H1 (cell line): ENCODE measurements at regions not wholly inside any gene's neighbourhood (a gene's known extent, or its start where the extent isn't known, plus 50 kb on each side); places are given as distances from the start of the nearest gene placed in this dataset.

ENCODE experiments used
- CTCF ChIA-PET: fragments of 300-600 bp; sonication (Branson Sonifier 250); formaldehyde crosslinking; loops from one replicate; lab custom pipeline; 2021; ENCODE audit not compliant: partially characterized antibody; lab: Charles Lee
- POLR2A ChIA-PET: fragments of 300-600 bp; sonication (Branson Sonifier 250); formaldehyde crosslinking; loops from one replicate; lab custom pipeline; 2021; ENCODE audit warnings: inconsistent platforms; ENCODE audit not compliant: partially characterized antibody; lab: Charles Lee
- DNase-seq, 2 experiments: peaks; one replicate each; pipeline versions ENCODE4 v3.0.0 to v3.0.0-alpha.2; 2010 to 2022; ENCODE audit warnings: low spot score in 2 of 2, low read depth in 1 of 2, mixed read lengths in 1 of 2
- FAIRE-seq: peaks from 2 replicates; lab custom pipeline; 2011; peaks lifted over from hg19 to GRCh38; lab: Jason Lieb, UNC
- H2AFZ ChIP-seq: 2 replicates; pipeline ENCODE4 v1.8.1; 2012; ENCODE audit warnings: low read length, inconsistent platforms
- H2AK5ac ChIP-seq: 2 replicates; pipeline ENCODE4 v1.6.1; 2013; ENCODE audit warnings: low read depth, low read length
- H2BK120ac ChIP-seq: replicated peaks from 2 replicates; pipeline ENCODE3; 2013; ENCODE audit warnings: low read depth, low read length, inconsistent platforms
- H2BK12ac ChIP-seq: 2 replicates; pipeline ENCODE4 v1.6.1; 2013; ENCODE audit warnings: low read depth, low read length
- H2BK15ac ChIP-seq: 2 replicates; pipeline ENCODE4 v1.6.1; 2013; ENCODE audit warnings: low read length
- H2BK20ac ChIP-seq: 2 replicates; pipeline ENCODE4 v1.6.1; 2013; ENCODE audit warnings: low read length
- H2BK5ac ChIP-seq: 2 replicates; pipeline ENCODE4 v1.6.1; 2013; ENCODE audit warnings: low read depth, low read length
- H3K14ac ChIP-seq: 2 replicates; pipeline ENCODE4 v1.6.1; 2013; ENCODE audit warnings: inconsistent platforms; ENCODE audit not compliant: insufficient read length
- H3K18ac ChIP-seq: 2 replicates; pipeline ENCODE4 v1.6.1; 2013; ENCODE audit warnings: low read length; ENCODE audit errors: extremely low read depth
- H3K23ac ChIP-seq: 2 replicates; pipeline ENCODE4 v1.6.1; 2013; ENCODE audit warnings: inconsistent platforms; ENCODE audit not compliant: insufficient read length
- H3K23me2 ChIP-seq: 2 replicates; pipeline ENCODE4 v1.6.1; 2013; ENCODE audit warnings: low read depth, low read length
- H3K27ac ChIP-seq: 2 replicates; pipeline ENCODE4 v1.6.1; 2011; ENCODE audit warnings: low read depth, low read length, inconsistent platforms
- H3K27me3 ChIP-seq, 4 experiments: replicated peaks in 1 of 4; 1 replicate in 1 of 4; 2 replicates in 3 of 4; pipeline versions ENCODE4 v1.6.1 to v1.8.1; 2011 to 2013; ENCODE audit warnings: low read length in 3 of 4, mild to moderate bottlenecking in 3 of 4, inconsistent platforms in 2 of 4, mixed read lengths in 2 of 4, moderate library complexity in 1 of 4; ENCODE audit not compliant: control insufficient read depth in 3 of 4, insufficient read depth in 3 of 4; ENCODE audit errors: extremely low read depth in 1 of 4
- H3K36me3 ChIP-seq, 4 experiments: 2 replicates each; pipeline versions ENCODE4 v1.6.1 to v1.8.1; 2011 to 2013; ENCODE audit warnings: mild to moderate bottlenecking in 4 of 4, low read length in 3 of 4, moderate library complexity in 2 of 4, control low read depth in 1 of 4, inconsistent platforms in 1 of 4; ENCODE audit not compliant: insufficient read depth in 4 of 4, control insufficient read depth in 2 of 4
- H3K4ac ChIP-seq: replicated peaks from 2 replicates; pipeline ENCODE3; 2013; ENCODE audit warnings: low read length, low read depth, mixed read lengths, inconsistent platforms; ENCODE audit not compliant: insufficient read length
- H3K4me1 ChIP-seq, 4 experiments: replicated peaks in 1 of 4; 1 replicate in 1 of 4; 2 replicates in 3 of 4; pipeline versions ENCODE4 v1.6.1 to v1.8.1; 2011 to 2013; ENCODE audit warnings: low read length in 3 of 4, inconsistent platforms in 2 of 4, mixed read lengths in 1 of 4; ENCODE audit not compliant: insufficient read depth in 4 of 4, control insufficient read depth in 3 of 4
- H3K4me2 ChIP-seq, 2 experiments: 2 replicates each; pipeline versions ENCODE4 v1.6.1 to v1.8.1; 2011 to 2013; ENCODE audit warnings: low read depth in 2 of 2, low read length in 2 of 2, control low read depth in 1 of 2, inconsistent platforms in 1 of 2, mild to moderate bottlenecking in 1 of 2; ENCODE audit not compliant: insufficient read depth in 1 of 2
- H3K4me3 ChIP-seq, 4 experiments: fragments of 200-600, 300-600 bp in 1 of 4; sonication (generic), shearing (Covaris generic), sonication (Bioruptor Twin) in 1 of 4; 2 replicates each; pipeline versions ENCODE4 v1.5.1 to v1.8.1; 2011 to 2016; ENCODE audit warnings: low read length in 4 of 4, low read depth in 3 of 4, control low read depth in 2 of 4, inconsistent platforms in 2 of 4, mild to moderate bottlenecking in 2 of 4, mixed read lengths in 1 of 4, moderate library complexity in 1 of 4; ENCODE audit not compliant: insufficient read depth in 2 of 4; ENCODE audit errors: extremely low read depth in 1 of 4
- H3K56ac ChIP-seq: replicated peaks from 2 replicates; pipeline ENCODE3; 2013; ENCODE audit warnings: low read depth, mild to moderate bottlenecking, mixed read lengths, low read length, inconsistent platforms; ENCODE audit not compliant: insufficient read length
- H3K79me1 ChIP-seq: 2 replicates; pipeline ENCODE4 v1.6.1; 2013; ENCODE audit warnings: low read depth, low read length, control low read depth
- H3K79me2 ChIP-seq, 2 experiments: 2 replicates each; pipeline versions ENCODE4 v1.6.1 to v1.8.1; 2012 to 2013; ENCODE audit warnings: low read length in 2 of 2, mild to moderate bottlenecking in 2 of 2, inconsistent platforms in 1 of 2; ENCODE audit not compliant: insufficient read depth in 2 of 2, control insufficient read depth in 1 of 2
- H3K9ac ChIP-seq, 4 experiments: replicated peaks in 1 of 4; 1 replicate in 1 of 4; 2 replicates in 3 of 4; pipeline versions ENCODE4 v1.6.1 to v1.8.1; 2011 to 2013; ENCODE audit warnings: low read depth in 3 of 4, low read length in 3 of 4, control low read depth in 2 of 4, mild to moderate bottlenecking in 2 of 4, moderate library complexity in 2 of 4, inconsistent platforms in 1 of 4; ENCODE audit errors: extremely low read depth in 1 of 4
- H3K9me3 ChIP-seq, 2 experiments: 2 replicates each; pipeline versions ENCODE4 v1.6.1 to v1.8.1; 2012 to 2013; ENCODE audit warnings: mild to moderate bottlenecking in 2 of 2, moderate library complexity in 2 of 2, control low read depth in 1 of 2, inconsistent platforms in 1 of 2, low read depth in 1 of 2, low read length in 1 of 2, mixed read lengths in 1 of 2; ENCODE audit not compliant: insufficient read depth in 2 of 2
- H4K20me1 ChIP-seq, 2 experiments: replicated peaks in 1 of 2; 2 replicates each; pipeline versions ENCODE3 to v1.8.1; 2011 to 2013; ENCODE audit warnings: inconsistent platforms in 2 of 2, low read length in 2 of 2, mild to moderate bottlenecking in 1 of 2; ENCODE audit not compliant: insufficient read depth in 2 of 2, control insufficient read depth in 1 of 2
- H4K5ac ChIP-seq: 2 replicates; pipeline ENCODE4 v1.6.1; 2013; ENCODE audit warnings: low read length, low read depth, mixed read lengths, inconsistent platforms; ENCODE audit not compliant: insufficient read length
- H4K8ac ChIP-seq: 2 replicates; pipeline ENCODE4 v1.8.0; 2013; ENCODE audit warnings: mild to moderate bottlenecking, moderate library complexity, low read length, inconsistent platforms; ENCODE audit not compliant: insufficient read depth; ENCODE audit errors: extremely low read depth
- H4K91ac ChIP-seq: replicated peaks from 2 replicates; pipeline ENCODE3; 2013; ENCODE audit warnings: low read length, mixed read lengths, inconsistent platforms; ENCODE audit not compliant: insufficient read length
- ASH2L ChIP-seq: fragments of 200-600, 300-600 bp; sonication (generic); IDR thresholded peaks from one replicate; pipeline ENCODE4 v1.7.1; 2017; ENCODE audit warnings: low read length
- BRCA1 ChIP-seq: IDR thresholded peaks from 2 replicates; pipeline ENCODE4 v1.6.1; 2012; ENCODE audit warnings: low read depth, low read length, improper control_type of control experiment
- CHD2 ChIP-seq: IDR thresholded peaks from 2 replicates; pipeline ENCODE4 v1.6.1; 2012; ENCODE audit warnings: low read length, improper control_type of control experiment
- CREB1 ChIP-seq: IDR thresholded peaks from 2 replicates; pipeline ENCODE4 v1.6.1; 2012; ENCODE audit warnings: inconsistent platforms
- CTBP2 ChIP-seq: IDR thresholded peaks from 2 replicates; pipeline ENCODE4 v1.7.0; 2011; ENCODE audit warnings: borderline replicate concordance, mild to moderate bottlenecking, moderate library complexity, mixed read lengths, low read length; ENCODE audit not compliant: insufficient read depth, insufficient read length
- EZH2 ChIP-seq: fragments of 200-600 bp; sonication (generic); IDR thresholded peaks from 2 replicates; pipeline ENCODE4 v1.7.1; 2012; ENCODE audit warnings: low read depth, mild to moderate bottlenecking, moderate library complexity, low read length, inconsistent platforms; ENCODE audit not compliant: severe bottlenecking
- FOSL1 ChIP-seq: IDR thresholded peaks from 2 replicates; pipeline ENCODE4 v1.6.1; 2011; ENCODE audit warnings: mild to moderate bottlenecking, low read depth, low read length, moderate library complexity; ENCODE audit not compliant: insufficient read depth
- GABPA ChIP-seq: IDR thresholded peaks from 2 replicates; pipeline ENCODE4 v1.6.1; 2011; ENCODE audit warnings: mild to moderate bottlenecking, low read length, moderate library complexity, borderline replicate concordance; ENCODE audit not compliant: insufficient read depth
- GTF2F1 ChIP-seq: IDR thresholded peaks from 2 replicates; pipeline ENCODE4 v1.6.1; 2012; ENCODE audit warnings: low read depth, low read length, improper control_type of control experiment, borderline replicate concordance
- HDAC2 ChIP-seq, 2 experiments: fragments of 300-600 bp in 1 of 2; sonication (generic) in 1 of 2; IDR thresholded peaks; 2 replicates each; pipeline ENCODE4 v1.6.1; 2011 to 2012; ENCODE audit warnings: low read depth in 2 of 2, low read length in 2 of 2, mild to moderate bottlenecking in 2 of 2, moderate library complexity in 2 of 2, borderline replicate concordance in 1 of 2, inconsistent platforms in 1 of 2
- JUN ChIP-seq: IDR thresholded peaks from 2 replicates; pipeline ENCODE4 v1.6.1; 2011; ENCODE audit warnings: low read depth, mild to moderate bottlenecking, improper control_type of control experiment, low read length
- RFX5 ChIP-seq: IDR thresholded peaks from 2 replicates; pipeline ENCODE4 v1.6.1; 2011; ENCODE audit warnings: low read depth, low read length, improper control_type of control experiment, borderline replicate concordance
- TAF1 ChIP-seq: IDR thresholded peaks from 2 replicates; pipeline ENCODE4 v1.6.1; 2011; ENCODE audit warnings: mild to moderate bottlenecking, low read depth, low read length
- TBP ChIP-seq: IDR thresholded peaks from 2 replicates; pipeline ENCODE4 v1.6.1; 2011; ENCODE audit warnings: low read depth, low read length, improper control_type of control experiment
- TEAD4 ChIP-seq: IDR thresholded peaks from 2 replicates; pipeline ENCODE4 v1.6.1; 2012; ENCODE audit warnings: low read depth, low read length, inconsistent platforms, mixed read lengths
- ZNF274 ChIP-seq: IDR thresholded peaks from 2 replicates; pipeline ENCODE4 v1.7.0; 2012; ENCODE audit warnings: low read length, borderline replicate concordance; ENCODE audit errors: extremely low read depth
- WGBS, 2 experiments: shearing (Covaris generic) in 1 of 2; methylation state at CpG; one replicate each; pipeline versions ENCODE4 v1.1.6 to v1.1.7; 2013 to 2015; ENCODE audit warnings: low lambda C conversion rate in 2 of 2, mixed read lengths in 2 of 2, inconsistent platforms in 1 of 2, low coverage in 1 of 2, missing lambda C conversion rate in 1 of 2; ENCODE audit not compliant: insufficient replicate concordance in 2 of 2, insufficient coverage in 1 of 2, insufficient read length in 1 of 2; ENCODE audit errors: extremely low coverage in 1 of 2, missing lambda C conversion rate in 1 of 2; 5-methylcytosine and 5-hydroxymethylcytosine counted together

DNA sequence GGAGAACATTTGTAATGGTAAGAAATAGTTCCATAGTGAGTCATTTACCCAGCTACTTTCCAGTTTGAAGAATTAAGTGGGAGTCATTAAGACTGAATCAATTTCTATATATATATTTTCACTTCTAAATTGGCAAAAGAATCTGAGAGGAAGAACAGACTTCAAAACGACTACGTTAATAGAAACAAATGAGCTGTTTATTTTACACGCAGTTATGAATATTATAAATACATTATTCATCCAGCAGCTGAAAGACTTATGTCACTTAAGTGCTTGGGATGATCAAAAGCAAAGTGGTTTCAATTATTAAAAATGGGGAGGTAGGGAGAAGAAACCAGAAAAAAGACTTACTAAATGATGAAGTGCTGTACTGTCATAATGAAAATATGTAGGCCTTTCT lies 260.5 kb upstream of the DDX53 start:
- H3K79me2 ChIP-seq = no peaks in the 10 kb centered on the region
- H3K18ac ChIP-seq = no peak overlapping the region
- H3K79me1 ChIP-seq = no peaks in the 10 kb centered on the region
- CTCF ChIA-PET = interaction anchor here (2.5 kb wide), 1 partner anchor 9 kb away, joined by 16 read pairs; no protein-coding TSS in a partner anchor
- POLR2A ChIA-PET = no interaction called here
- no peak overlapping the region for H2AK5ac ChIP-seq
- no peak overlapping the region for H2BK5ac ChIP-seq
- H4K20me1 ChIP-seq = no peaks in the 10 kb centered on the region
- TF ChIP-seq TAF1 (no peak), FOSL1 (no peak), BRCA1 (no peak), GABPA (no peak), EZH2 (no peak), CHD2 (no peak), ASH2L (no peak), ZNF274 (no peak), JUN (no peak), RFX5 (no peak), CTBP2 (no peak), TEAD4 (no peak), TBP (no peak), CREB1 (no peak), HDAC2 (IDR thresholded peaks at IDR 0.05; ENCODE audit: borderline replicate concordance in 1 of 2, low read depth in 2 of 2, low read length in 2 of 2) (no peak), GTF2F1 (no peak)
- H2BK120ac ChIP-seq = no peak overlapping the region
- H2AFZ ChIP-seq = no peak overlapping the region
- H3K23ac ChIP-seq = no peak overlapping the region
- no peak overlapping the region for H2BK12ac ChIP-seq
- H3K27me3 ChIP-seq = no peaks in the 10 kb centered on the region
- no peaks in the 10 kb centered on the region for H3K36me3 ChIP-seq
- no peak overlapping the region for H3K27ac ChIP-seq
- H4K5ac ChIP-seq = no peak overlapping the region
- H2BK15ac ChIP-seq = no peak overlapping the region
- no peaks in the 10 kb centered on the region for H3K4me1 ChIP-seq
- no peak overlapping the region for H3K9ac ChIP-seq
- no peak overlapping the region for H3K56ac ChIP-seq
- H2BK20ac ChIP-seq = no peak overlapping the region
- no peak overlapping the region for H3K14ac ChIP-seq
- no peak overlapping the region for H3K4me2 ChIP-seq
- no peak overlapping the region for H3K4me3 ChIP-seq
- FAIRE-seq (no peak), DNase-seq (no peak)
- no peak overlapping the region for H3K4ac ChIP-seq
- WGBS, 2 experiments = 100% methylated on average over 3 of the region's 3 CpGs; no CpG with 5 or more reads in 1 of the 2 experiments
- no peaks in the 10 kb centered on the region for H3K23me2 ChIP-seq
- no peak overlapping the region for H4K8ac ChIP-seq
- no peak overlapping the region for H4K91ac ChIP-seq
- H3K9me3 ChIP-seq = no peaks in the 10 kb centered on the region
